GM10266 (cell line): ENCODE measurements at regions not wholly inside any gene's neighbourhood (a gene's known extent, or its start where the extent isn't known, plus 50 kb on each side); places are given as distances from the start of the nearest gene placed in this dataset.
A peak's percentile ranks its signal among the peaks of the same experiment; 100 is the strongest.

Experiments used
- DNase-seq: peaks from one replicate; pipeline ENCODE4 v3.0.0; 2012; ENCODE audit errors: extremely low spot score
- TF ChIP-seq, protein P1 (sequence below): IDR thresholded peaks from 2 replicates; pipeline ENCODE4 v1.5.1; 2012; ENCODE audit warnings: mild to moderate bottlenecking, low read depth; ENCODE audit not compliant: control insufficient read depth, insufficient read depth; ENCODE audit errors: missing control alignments

- TF ChIP-seq, protein P1, sequence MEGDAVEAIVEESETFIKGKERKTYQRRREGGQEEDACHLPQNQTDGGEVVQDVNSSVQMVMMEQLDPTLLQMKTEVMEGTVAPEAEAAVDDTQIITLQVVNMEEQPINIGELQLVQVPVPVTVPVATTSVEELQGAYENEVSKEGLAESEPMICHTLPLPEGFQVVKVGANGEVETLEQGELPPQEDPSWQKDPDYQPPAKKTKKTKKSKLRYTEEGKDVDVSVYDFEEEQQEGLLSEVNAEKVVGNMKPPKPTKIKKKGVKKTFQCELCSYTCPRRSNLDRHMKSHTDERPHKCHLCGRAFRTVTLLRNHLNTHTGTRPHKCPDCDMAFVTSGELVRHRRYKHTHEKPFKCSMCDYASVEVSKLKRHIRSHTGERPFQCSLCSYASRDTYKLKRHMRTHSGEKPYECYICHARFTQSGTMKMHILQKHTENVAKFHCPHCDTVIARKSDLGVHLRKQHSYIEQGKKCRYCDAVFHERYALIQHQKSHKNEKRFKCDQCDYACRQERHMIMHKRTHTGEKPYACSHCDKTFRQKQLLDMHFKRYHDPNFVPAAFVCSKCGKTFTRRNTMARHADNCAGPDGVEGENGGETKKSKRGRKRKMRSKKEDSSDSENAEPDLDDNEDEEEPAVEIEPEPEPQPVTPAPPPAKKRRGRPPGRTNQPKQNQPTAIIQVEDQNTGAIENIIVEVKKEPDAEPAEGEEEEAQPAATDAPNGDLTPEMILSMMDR = peak; percentile 57
- DNase-seq = peak; percentile 34
These were observed 107.8 kb upstream of the PPP1R3A start for GRCh38 chr7:114026486-114027089.

GRCh38 chr7:114021135-114021534 is 102.3 kb upstream of the PPP1R3A start:
- TF ChIP-seq, protein P1 = no peak
- DNase-seq = no peak

DNA sequence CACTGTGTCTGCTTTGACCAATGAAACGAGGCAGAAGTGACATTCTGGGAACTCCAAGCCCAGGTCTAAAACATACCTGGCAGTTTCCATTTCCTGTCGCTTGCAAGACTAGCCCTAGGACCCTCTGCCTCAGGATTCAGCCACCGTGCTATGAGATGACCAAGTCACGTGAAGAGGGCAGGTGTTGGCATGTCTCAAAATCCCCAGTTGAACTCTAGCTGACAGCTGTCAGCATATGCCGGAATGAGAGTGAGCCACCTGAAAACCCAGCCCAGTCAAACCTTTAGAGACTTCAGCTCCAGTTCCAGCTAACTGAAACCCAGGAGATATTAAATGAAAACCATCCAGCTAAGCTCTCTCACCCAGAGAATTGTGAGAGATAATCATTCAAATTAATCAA is 89.9 kb upstream of the PPP1R3A start:
- TF ChIP-seq, protein P1 = no peak
- DNase-seq = no peak

GRCh38 chr7:114007386-114007785 is 88.6 kb upstream of the PPP1R3A start:
- no peak for DNase-seq
- TF ChIP-seq, protein P1 = no peak

- DNase-seq = no peak
- TF ChIP-seq, protein P1 = no peak
These were observed 80.1 kb upstream of the PPP1R3A start for GRCh38 chr7:113998934-113999333.

DNA sequence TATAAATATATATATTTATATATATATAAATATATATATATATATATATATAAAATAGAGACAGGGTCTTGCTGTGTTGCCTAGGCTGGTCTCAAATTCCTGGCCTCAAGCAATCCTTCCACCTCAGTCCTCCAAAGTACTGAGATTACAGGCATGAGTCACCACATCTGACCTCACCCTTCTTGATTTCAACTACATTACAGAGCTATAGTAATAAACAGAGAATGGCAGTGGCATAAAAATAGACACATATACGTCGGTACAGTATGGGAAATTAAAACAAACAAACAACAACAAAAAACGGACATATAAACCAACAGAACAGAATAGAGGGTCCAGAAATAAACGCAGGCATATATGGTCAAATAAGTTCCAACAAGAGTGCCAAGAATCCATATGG is 77.6 kb upstream of the PPP1R3A start:
- TF ChIP-seq, protein P1 = no peak
- no peak for DNase-seq

DNA sequence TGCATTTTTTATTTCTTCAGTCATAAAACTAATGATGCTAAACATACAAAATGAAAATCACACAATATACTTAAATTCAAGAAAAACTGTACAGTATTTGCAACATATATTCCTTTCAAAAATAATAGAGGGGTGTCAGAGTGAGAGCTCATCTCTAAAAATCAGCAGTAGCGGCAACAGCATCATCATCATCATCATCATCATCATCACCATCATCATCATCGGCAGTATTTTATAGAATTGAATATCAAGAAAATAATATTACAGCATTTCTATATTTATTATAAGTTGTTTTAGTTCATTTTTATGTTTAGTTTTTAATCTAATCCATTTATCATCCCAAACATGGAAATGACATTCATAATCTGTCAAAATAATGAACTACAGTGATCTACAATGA is 67.4 kb upstream of the PPP1R3A start:
- TF ChIP-seq, protein P1 = no peak
- DNase-seq = no peak
